Neural cell (in vitro differentiated cells): ENCODE measurements at regions not wholly inside any gene's neighbourhood (a gene's known extent, or its start where the extent isn't known, plus 50 kb on each side); places are given as distances from the start of the nearest gene placed in this dataset.

ENCODE experiments used
- H2AFZ ChIP-seq: fragments of 200-600, 300-800 bp; sonication (generic), shearing (Covaris generic); 2 replicates; pipeline ENCODE4 v1.6.0; 2014; ENCODE audit warnings: low read depth, mild to moderate bottlenecking, antibody characterized with exemption, low read length, moderate library complexity
- H3F3A ChIP-seq: fragments of 200-600 bp; shearing (Covaris generic); 2 replicates; pipeline ENCODE4 v1.6.1; 2016; ENCODE audit warnings: mild to moderate bottlenecking, moderate library complexity, mixed read lengths, antibody characterized with exemption, low read length; ENCODE audit not compliant: insufficient read depth, poor library complexity, severe bottlenecking
- H3K27ac ChIP-seq: fragments of 200-600, 300-800 bp; sonication (generic), shearing (Covaris generic); 2 replicates; pipeline ENCODE4 v1.5.1; 2014; ENCODE audit warnings: mild to moderate bottlenecking, low read length, moderate library complexity
- H3K27me3 ChIP-seq: fragments of 300-800, 200-600 bp; sonication (generic), shearing (Covaris generic); 2 replicates; pipeline ENCODE4 v1.6.0; 2014; ENCODE audit warnings: mild to moderate bottlenecking, low read depth, low read length, moderate library complexity; ENCODE audit not compliant: insufficient read depth
- H3K36me3 ChIP-seq: fragments of 300-800, 200-600 bp; sonication (generic), shearing (Covaris generic); 2 replicates; pipeline ENCODE4 v1.5.1; 2014; ENCODE audit warnings: mild to moderate bottlenecking, antibody characterized with exemption, low read length, moderate library complexity; ENCODE audit not compliant: insufficient read depth
- H3K4me2 ChIP-seq: fragments of 300-800, 200-600 bp; sonication (generic), shearing (Covaris generic); 2 replicates; pipeline ENCODE4 v1.6.0; 2014; ENCODE audit warnings: mild to moderate bottlenecking, low read length
- H3K4me3 ChIP-seq: fragments of 300-800, 200-600 bp; sonication (generic), shearing (Covaris generic); 2 replicates; pipeline ENCODE4 v1.5.1; 2014; ENCODE audit warnings: mild to moderate bottlenecking, low read length, moderate library complexity
- H3K79me2 ChIP-seq: fragments of 200-600 bp; shearing (Covaris generic); replicated peaks from 2 replicates; pipeline ENCODE4 v1.6.0; 2014; ENCODE audit warnings: mild to moderate bottlenecking, low read length, moderate library complexity; ENCODE audit not compliant: insufficient read depth
- H3K9ac ChIP-seq: fragments of 300-800, 200-600 bp; sonication (generic), shearing (Covaris generic); 2 replicates; pipeline ENCODE4 v1.6.1; 2016; ENCODE audit warnings: mild to moderate bottlenecking, low read length, mixed read lengths
- H3K9me2 ChIP-seq: fragments of 200-600 bp; shearing (Covaris generic); 2 replicates; pipeline ENCODE4 v1.6.1; 2016; ENCODE audit warnings: mild to moderate bottlenecking, low read length, mixed read lengths; ENCODE audit not compliant: insufficient read depth
- H3K9me3 ChIP-seq: fragments of 200-600, 300-800 bp; sonication (generic), shearing (Covaris generic); 2 replicates; pipeline ENCODE4 v1.6.1; 2016; ENCODE audit warnings: mild to moderate bottlenecking, mixed run types, low read length, moderate library complexity, mixed read lengths
- H4K20me1 ChIP-seq: fragments of 200-600 bp; shearing (Covaris generic); 2 replicates; pipeline ENCODE4 v1.6.1; 2016; ENCODE audit warnings: mild to moderate bottlenecking, mixed run types; ENCODE audit not compliant: insufficient read depth
- EP300 ChIP-seq: fragments of 450-650 bp; conservative IDR thresholded peaks from 2 replicates; pipeline ENCODE4 v1.6.1; 2014; ENCODE audit warnings: antibody characterized with exemption, mild to moderate bottlenecking, moderate library complexity; ENCODE audit not compliant: poor library complexity, severe bottlenecking
- EZH2 ChIP-seq: fragments of 200-600, 300-800 bp; shearing (Covaris generic), sonication (generic); IDR thresholded peaks from 2 replicates; pipeline ENCODE4 v1.6.1; 2014; ENCODE audit warnings: antibody characterized with exemption, low read length, borderline replicate concordance, mild to moderate bottlenecking; ENCODE audit not compliant: insufficient read depth, poor library complexity, severe bottlenecking
- MXI1 ChIP-seq: fragments of 450-650 bp; conservative IDR thresholded peaks from 2 replicates; pipeline ENCODE4 v1.6.1; 2014; ENCODE audit warnings: antibody characterized with exemption, mild to moderate bottlenecking; ENCODE audit not compliant: poor library complexity, severe bottlenecking
- POLR2AphosphoS5 ChIP-seq: IDR thresholded peaks from 2 replicates; pipeline ENCODE4 v1.6.1; 2012
- RAD21 ChIP-seq: fragments of 450-650 bp; conservative IDR thresholded peaks from 2 replicates; pipeline ENCODE4 v1.6.1; 2014; ENCODE audit warnings: antibody characterized with exemption, mild to moderate bottlenecking, moderate library complexity
- REST ChIP-seq: IDR thresholded peaks from 2 replicates; pipeline ENCODE4 v1.6.1; 2012; ENCODE audit warnings: borderline replicate concordance
- SMC3 ChIP-seq: fragments of 450-650 bp; conservative IDR thresholded peaks from 2 replicates; pipeline ENCODE4 v1.6.1; 2014; ENCODE audit warnings: antibody characterized with exemption, mild to moderate bottlenecking, moderate library complexity; ENCODE audit not compliant: poor library complexity
- TAF1 ChIP-seq: IDR thresholded peaks from 2 replicates; pipeline ENCODE4 v1.6.1; 2012; ENCODE audit warnings: low read depth
- TF ChIP-seq, protein P1 (sequence below): fragments of 450-650 bp; IDR thresholded peaks from 2 replicates; pipeline ENCODE4 v1.5.1; 2014; ENCODE audit warnings: antibody characterized with exemption, mild to moderate bottlenecking, moderate library complexity; ENCODE audit not compliant: poor library complexity, severe bottlenecking

DNA sequence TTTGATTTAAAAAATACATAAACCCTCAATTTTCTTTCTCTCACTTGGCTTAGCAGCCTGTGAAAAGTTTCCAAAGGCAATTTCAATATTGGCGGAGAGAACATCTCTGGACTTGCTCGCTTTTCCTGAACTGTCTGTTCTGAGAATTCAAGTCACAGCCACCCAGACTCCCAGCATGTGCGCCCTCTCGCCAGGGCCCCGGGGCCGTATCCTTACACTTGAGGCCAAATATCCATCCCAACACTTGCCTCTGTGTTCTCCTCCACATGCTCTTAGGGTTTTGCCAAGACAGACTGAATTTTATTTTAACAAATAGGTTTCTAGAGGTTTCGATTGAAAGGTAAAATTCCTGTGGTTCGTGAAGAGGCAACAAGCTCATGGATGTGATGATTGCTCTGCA, 111.5 kb upstream of the GPR26 start:
- Histone ChIP-seq H3K9ac (no peak overlapping the region), H3K79me2 (no peaks in the 10 kb centered on the region), H2AFZ (no peak overlapping the region), H3K4me3 (no peak overlapping the region), H3K9me3 (no peaks in the 10 kb centered on the region), H3K27me3 (no peaks in the 10 kb centered on the region), H3F3A (no peaks in the 10 kb centered on the region), H4K20me1 (no peaks in the 10 kb centered on the region), H3K27ac (no peak overlapping the region), H3K9me2 (no peaks in the 10 kb centered on the region), H3K4me2 (no peak overlapping the region), H3K36me3 (no peaks in the 10 kb centered on the region)
- no peak for TF ChIP-seq REST
- no peak for TF ChIP-seq EP300
- no peak for TF ChIP-seq TAF1
- no peak for TF ChIP-seq MXI1
- TF ChIP-seq, protein P1, sequence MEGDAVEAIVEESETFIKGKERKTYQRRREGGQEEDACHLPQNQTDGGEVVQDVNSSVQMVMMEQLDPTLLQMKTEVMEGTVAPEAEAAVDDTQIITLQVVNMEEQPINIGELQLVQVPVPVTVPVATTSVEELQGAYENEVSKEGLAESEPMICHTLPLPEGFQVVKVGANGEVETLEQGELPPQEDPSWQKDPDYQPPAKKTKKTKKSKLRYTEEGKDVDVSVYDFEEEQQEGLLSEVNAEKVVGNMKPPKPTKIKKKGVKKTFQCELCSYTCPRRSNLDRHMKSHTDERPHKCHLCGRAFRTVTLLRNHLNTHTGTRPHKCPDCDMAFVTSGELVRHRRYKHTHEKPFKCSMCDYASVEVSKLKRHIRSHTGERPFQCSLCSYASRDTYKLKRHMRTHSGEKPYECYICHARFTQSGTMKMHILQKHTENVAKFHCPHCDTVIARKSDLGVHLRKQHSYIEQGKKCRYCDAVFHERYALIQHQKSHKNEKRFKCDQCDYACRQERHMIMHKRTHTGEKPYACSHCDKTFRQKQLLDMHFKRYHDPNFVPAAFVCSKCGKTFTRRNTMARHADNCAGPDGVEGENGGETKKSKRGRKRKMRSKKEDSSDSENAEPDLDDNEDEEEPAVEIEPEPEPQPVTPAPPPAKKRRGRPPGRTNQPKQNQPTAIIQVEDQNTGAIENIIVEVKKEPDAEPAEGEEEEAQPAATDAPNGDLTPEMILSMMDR = no peak
- no peak for TF ChIP-seq EZH2

GRCh38 chr10:123555616-123556015, 110.5 kb upstream of the GPR26 start:
- Histone ChIP-seq H3K9me3 (no peaks in the 10 kb centered on the region), H3F3A (no peaks in the 10 kb centered on the region), H3K9ac (no peak overlapping the region), H4K20me1 (no peaks in the 10 kb centered on the region), H3K27me3 (peaks cover 2% of the 10 kb centered on the region), H2AFZ (no peak overlapping the region), H3K4me2 (no peak overlapping the region), H3K4me3 (no peak overlapping the region), H3K27ac (no peak overlapping the region), H3K79me2 (no peaks in the 10 kb centered on the region), H3K9me2 (no peaks in the 10 kb centered on the region), H3K36me3 (no peaks in the 10 kb centered on the region)
- no peak for TF ChIP-seq EZH2
- no peak for TF ChIP-seq REST
- TF ChIP-seq RAD21 = no peak
- TF ChIP-seq MXI1 = no peak
- TF ChIP-seq, protein P1 = no peak
- no peak for TF ChIP-seq EP300
- TF ChIP-seq TAF1 = no peak
- TF ChIP-seq POLR2AphosphoS5 = no peak
- TF ChIP-seq SMC3 = no peak
